Skeletal muscle satellite cell (primary cell): ENCODE measurements at regions not wholly inside any gene's neighbourhood (a gene's known extent, or its start where the extent isn't known, plus 50 kb on each side); places are given as distances from the start of the nearest gene placed in this dataset.
"Not testable (repeated sequence)": the region's sequence is repeated elsewhere in the genome, so short reads cannot be mapped to it uniquely, and the experiment has no call there.

Experiments
- H3K27me3 ChIP-seq: 2 replicates; pipeline ENCODE4 v1.7.0; 2013; ENCODE audit warnings: low read length; ENCODE audit not compliant: control insufficient read depth, insufficient read depth
- H3K36me3 ChIP-seq: 2 replicates; pipeline ENCODE4 v1.7.0; 2013; ENCODE audit warnings: mild to moderate bottlenecking, control low read depth, low read length; ENCODE audit not compliant: insufficient read depth
- H3K4me1 ChIP-seq: 2 replicates; pipeline ENCODE4 v1.7.0; 2013; ENCODE audit warnings: low read length; ENCODE audit not compliant: control insufficient read depth, insufficient read depth
- H3K4me2 ChIP-seq: 2 replicates; pipeline ENCODE4 v1.7.0; 2013; ENCODE audit warnings: mild to moderate bottlenecking, low read length
- H3K4me3 ChIP-seq: 2 replicates; pipeline ENCODE4 v1.7.0; 2013; ENCODE audit warnings: low read length
- H3K9ac ChIP-seq: 2 replicates; pipeline ENCODE4 v1.7.0; 2013; ENCODE audit warnings: mild to moderate bottlenecking, low read depth, low read length, moderate library complexity
- H3K9me3 ChIP-seq: replicated peaks from 2 replicates; pipeline ENCODE4 v1.7.0; 2013; ENCODE audit warnings: mild to moderate bottlenecking, control low read depth, low read length

DNA sequence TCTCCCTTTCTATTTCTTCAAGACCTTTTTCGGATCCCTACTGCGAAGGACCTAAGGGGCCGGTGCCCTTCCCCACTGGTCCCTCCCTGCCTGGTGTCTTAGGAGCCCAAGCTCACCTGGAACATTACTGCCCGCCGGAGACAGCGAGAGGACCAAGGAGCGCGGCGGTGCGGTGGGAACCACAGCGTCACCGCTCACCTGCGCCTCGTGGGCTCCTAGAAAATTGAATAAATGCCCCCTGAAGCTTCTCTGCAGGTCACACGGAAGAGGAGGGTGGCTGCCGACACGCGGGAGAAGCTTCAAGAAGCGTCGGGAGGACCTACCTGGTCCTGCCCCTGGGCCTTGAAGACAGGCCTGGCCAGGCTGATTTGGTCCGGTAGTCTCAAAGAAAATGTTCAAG, 65.2 kb downstream of the PPIAL4A start:
- H3K9me3 ChIP-seq = no peaks in the 10 kb centered on the region

DNA sequence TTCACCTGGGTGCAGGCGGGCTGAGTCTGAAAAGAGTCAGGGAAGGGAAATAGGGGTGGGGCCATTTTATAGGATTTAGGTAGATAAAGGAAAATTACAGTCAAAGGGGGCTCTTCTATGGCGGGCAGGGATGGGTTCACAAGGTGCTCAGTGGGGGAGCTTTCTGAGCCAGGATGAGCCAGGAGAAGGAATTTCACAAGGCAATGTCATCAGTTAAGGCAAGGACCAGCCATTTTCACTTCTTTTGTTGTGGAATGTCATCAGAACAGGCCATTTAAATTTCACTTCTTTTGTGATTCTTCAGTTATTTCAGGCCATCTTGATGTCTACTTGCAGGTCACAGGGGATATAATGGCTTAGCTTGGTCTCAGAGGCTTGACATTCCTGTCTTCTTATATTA, 66.4 kb downstream of the PPIAL4A start:
- H3K4me2 ChIP-seq, H3K36me3 ChIP-seq, H3K9me3 ChIP-seq, H3K9ac ChIP-seq, H3K27me3 ChIP-seq, H3K4me1 ChIP-seq, H3K4me3 ChIP-seq: not testable (repeated sequence)

More for the DNA sequence above, 65.2 kb downstream of the PPIAL4A start:
- Histone ChIP-seq H3K4me1 (no peaks in the 10 kb centered on the region), H3K4me3 (no peak overlapping the region), H3K4me2 (no peak overlapping the region), H3K9ac (no peak overlapping the region), H3K27me3 (no peaks in the 10 kb centered on the region), H3K36me3 (no peaks in the 10 kb centered on the region)

DNA sequence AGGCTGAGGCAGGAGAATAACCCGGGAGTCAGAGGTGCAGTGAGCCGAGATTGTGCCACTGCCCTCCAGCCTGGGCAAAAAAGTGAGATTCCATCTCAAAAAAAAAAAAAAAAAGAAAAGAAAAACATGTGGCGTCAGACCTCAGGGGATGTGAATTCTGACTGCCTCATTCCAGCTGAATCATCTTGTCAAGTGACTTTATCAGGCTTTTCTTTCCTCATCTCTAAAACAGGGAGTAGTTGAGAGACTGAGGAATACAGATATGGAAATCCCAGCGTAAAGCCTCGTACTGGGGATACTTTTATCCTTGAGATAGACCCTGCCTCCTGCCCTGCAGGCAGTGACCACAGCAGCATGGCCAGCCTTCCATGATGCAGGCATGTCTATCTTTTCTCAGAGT, 76.4 kb downstream of the PPIAL4A start:
- not testable (repeated sequence) for H3K9ac ChIP-seq, H3K4me1 ChIP-seq

DNA sequence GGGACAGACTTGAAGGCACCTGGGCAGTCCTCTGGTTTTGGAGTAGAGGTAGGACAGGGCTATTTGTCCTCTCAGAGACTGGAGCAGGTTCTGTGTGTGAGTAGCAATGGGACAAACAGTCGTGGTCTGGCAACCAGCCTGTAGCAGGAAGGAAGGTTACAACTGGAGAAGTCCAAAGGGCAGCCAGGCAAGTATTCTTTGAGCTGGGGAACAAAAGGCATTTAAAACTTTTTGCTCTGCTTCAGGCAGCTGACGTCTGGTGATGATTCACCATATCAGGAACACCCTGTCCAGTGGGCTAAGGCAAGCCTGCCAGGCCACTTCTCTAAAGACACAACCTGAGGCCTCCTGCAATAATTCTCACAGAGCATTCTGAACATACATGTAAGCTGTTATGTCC, 83.3 kb downstream of the PPIAL4A start:
- H3K27me3 ChIP-seq, H3K36me3 ChIP-seq, H3K9ac ChIP-seq, H3K4me1 ChIP-seq, H3K4me2 ChIP-seq, H3K4me3 ChIP-seq, H3K9me3 ChIP-seq: not testable (repeated sequence)

More for the DNA sequence above, 76.4 kb downstream of the PPIAL4A start:
- not testable (repeated sequence) for H3K9me3 ChIP-seq, H3K27me3 ChIP-seq, H3K4me2 ChIP-seq, H3K36me3 ChIP-seq, H3K4me3 ChIP-seq

DNA sequence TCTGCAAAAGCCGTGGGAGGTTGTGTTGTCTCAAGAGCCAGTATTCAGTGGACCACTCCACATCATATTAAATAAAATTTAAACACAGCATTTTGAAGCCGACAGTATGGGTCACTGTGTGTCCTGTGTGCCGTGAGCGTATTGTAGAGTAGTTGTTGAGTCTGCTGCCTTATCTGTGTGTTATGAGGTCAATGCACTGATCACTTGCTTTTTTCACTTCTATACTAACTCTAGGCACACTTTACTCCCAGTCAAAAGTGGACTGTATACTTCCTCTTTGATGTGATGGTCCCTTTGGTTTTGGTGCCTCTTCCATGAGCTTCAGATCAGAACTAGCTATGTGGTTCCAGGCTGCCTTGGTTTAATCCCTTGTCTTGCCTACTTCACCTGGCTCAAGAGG, 84.3 kb downstream of the PPIAL4A start:
- H3K9ac ChIP-seq, H3K4me1 ChIP-seq: not testable (repeated sequence)

DNA sequence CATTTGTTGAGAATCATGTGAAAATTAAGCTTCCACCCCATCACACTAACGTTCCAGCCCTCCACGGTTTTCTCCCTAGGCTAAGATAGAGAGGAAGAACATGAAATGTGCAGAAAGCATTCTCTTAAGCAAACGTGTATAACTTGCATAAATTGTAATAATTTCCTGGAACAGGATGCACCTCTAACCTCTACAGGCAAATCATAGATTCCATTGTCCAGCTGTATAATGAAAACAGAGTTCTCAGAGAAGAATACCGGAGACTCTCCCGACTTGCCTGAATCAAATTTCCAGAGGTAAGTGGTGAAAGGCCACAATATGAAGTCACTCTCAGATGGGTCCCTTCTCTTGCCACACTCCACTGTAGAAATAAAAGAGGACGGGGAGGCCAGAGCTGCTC, 87.7 kb downstream of the PPIAL4A start:
- not testable (repeated sequence) for H3K9ac ChIP-seq, H3K4me2 ChIP-seq, H3K36me3 ChIP-seq, H3K4me1 ChIP-seq, H3K4me3 ChIP-seq, H3K27me3 ChIP-seq, H3K9me3 ChIP-seq

More for the DNA sequence above, 84.3 kb downstream of the PPIAL4A start:
- H3K4me3 ChIP-seq, H3K4me2 ChIP-seq, H3K27me3 ChIP-seq, H3K36me3 ChIP-seq, H3K9me3 ChIP-seq: not testable (repeated sequence)

DNA sequence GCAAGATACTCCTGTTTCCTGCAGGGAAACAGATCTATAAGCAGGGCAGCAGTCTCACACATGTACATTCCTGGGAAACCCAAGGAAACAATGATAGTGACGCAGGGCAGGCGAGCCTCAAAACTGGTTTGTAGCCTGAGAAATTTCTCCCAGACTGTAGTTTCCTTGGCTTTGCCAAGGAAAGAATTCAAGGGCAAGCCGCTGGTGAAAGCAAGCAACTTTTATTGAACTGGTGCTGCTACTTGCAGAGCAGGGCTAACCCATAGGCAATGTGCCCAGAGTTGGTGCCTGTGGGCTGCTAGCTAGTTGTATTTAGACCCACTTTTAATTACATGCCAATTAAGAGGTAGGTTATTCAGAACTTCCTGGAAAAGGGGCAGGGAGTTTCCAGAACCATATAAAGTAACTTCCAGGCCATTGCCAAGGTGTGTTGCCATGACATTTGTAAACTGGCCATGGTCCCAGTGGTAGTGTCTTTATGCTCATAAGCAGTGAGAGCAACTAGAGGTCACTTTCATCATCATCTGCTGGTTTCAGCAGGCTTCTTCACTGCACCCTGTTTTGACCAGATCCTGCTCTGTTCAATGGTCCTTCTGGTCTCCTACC, 92.0 kb downstream of the PPIAL4A start:
- H3K4me1 ChIP-seq, H3K4me2 ChIP-seq, H3K9ac ChIP-seq, H3K36me3 ChIP-seq, H3K27me3 ChIP-seq, H3K4me3 ChIP-seq, H3K9me3 ChIP-seq: not testable (repeated sequence)

DNA sequence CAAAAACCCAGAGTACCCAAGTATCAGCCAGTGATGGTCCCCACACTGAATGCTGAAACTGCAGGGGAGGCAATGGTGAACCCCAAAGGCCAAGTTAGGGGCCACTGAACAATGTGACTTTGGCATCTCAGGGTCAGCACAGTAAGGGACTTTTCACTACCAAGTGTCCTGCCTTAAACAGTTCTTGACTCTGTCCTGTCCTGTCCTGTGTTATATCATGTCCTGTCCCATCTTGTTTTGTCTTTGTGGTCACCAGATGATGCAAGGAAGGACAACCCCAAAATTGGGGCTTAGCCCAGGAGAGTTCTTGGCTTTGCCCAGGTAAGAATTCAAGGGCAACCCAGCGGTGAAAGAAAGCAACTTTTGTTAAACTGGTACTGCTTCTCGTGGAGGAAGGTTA, 105.0 kb downstream of the PPIAL4A start:
- H3K36me3 ChIP-seq, H3K4me2 ChIP-seq, H3K4me3 ChIP-seq, H3K27me3 ChIP-seq, H3K4me1 ChIP-seq, H3K9me3 ChIP-seq, H3K9ac ChIP-seq: not testable (repeated sequence)

DNA sequence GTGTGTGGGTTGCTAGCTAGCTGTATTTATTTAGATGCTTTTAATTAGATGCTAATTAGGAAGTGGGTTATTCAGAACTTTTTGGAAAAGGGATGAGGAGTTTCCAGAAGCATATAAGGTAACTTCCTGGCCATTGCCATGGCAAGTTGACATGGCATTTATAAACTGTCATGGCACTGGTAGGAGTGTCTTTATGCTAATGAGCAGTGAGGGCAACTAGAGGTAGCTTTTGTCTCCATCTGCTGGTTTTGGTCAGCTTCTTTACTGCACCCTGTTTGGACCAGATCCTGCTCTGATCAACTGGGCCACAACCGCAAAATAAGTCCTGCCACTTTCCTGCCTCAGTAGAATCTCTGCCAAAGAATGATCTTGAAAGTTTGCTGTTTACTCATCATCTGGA, 105.5 kb downstream of the PPIAL4A start:
- H3K4me1 ChIP-seq, H3K9me3 ChIP-seq, H3K4me2 ChIP-seq, H3K36me3 ChIP-seq, H3K9ac ChIP-seq, H3K4me3 ChIP-seq, H3K27me3 ChIP-seq: not testable (repeated sequence)

DNA sequence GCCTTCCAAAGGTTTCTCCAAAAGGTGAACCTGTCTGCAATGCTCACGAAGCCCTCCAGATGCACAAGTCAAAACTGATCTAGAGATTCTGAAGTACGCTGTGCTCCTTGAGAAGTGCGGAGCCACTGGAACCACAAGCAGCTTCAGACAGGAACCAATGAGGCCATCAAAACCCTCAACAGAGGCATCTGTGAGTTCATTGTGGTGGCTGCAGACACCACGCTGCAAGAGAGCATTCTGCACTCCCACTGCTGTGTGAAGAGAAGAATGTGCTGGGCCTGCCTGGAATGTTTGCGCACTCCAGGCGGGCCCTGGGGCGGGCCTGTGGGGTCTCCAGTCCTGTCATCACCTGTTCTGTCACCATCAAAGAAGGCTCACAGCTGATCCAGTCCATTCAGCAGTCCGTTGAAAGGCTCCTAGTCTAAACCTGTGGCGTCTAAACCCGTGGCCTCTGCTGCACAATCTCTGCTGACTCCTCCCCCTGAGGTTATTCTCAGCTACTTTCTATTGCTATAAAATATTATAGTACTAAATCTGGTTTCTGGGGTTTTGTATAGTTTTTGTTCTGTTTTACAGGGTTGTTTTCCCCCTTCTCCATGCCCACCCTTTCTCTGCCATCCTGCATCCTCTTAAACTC, 111.6 kb downstream of the PPIAL4A start:
- H3K9ac ChIP-seq, H3K4me1 ChIP-seq, H3K27me3 ChIP-seq, H3K9me3 ChIP-seq, H3K4me2 ChIP-seq, H3K36me3 ChIP-seq, H3K4me3 ChIP-seq: not testable (repeated sequence)

DNA sequence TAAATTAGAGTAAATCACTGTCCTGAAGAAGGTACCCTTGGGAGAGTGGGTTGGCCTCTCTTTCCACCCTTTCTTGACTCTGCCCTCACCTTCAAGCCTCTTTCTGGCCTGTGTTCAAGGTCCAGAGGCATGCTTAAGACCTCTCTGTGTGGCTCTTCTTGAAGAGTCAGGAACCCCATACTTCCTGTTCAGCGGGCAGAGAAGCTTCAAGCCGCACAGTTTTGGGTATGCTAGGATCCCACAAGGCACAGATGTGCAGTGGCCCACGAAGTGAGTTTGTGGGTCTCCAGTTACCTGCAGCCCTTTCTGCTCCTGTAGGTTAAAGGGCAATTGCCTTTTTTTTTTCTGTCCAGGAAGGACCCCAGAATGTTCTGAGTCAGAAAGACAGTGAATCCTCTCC, 113.7 kb downstream of the PPIAL4A start:
- not testable (repeated sequence) for H3K9me3 ChIP-seq, H3K9ac ChIP-seq, H3K36me3 ChIP-seq, H3K4me1 ChIP-seq, H3K27me3 ChIP-seq, H3K4me2 ChIP-seq, H3K4me3 ChIP-seq

DNA sequence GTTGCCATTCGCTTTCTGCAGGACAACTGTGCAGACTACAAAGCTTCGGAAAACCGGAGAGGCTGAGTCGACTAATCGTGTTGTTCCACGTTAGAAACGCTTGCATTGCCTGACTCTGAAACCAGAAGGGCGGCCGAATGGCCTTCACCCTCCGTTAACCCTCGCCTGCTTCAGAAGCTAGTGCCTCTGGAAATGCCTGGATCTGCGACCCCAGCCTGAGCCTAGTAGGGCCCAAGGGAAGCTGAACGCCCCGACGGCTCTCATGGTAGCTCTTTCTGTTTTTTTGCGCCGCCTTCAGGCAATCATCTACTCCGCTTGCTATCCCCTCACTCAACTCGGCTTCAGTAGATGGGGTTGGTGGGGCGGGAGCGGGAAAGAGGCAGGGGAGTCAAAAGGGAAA, 117.3 kb downstream of the PPIAL4A start:
- H3K4me1 ChIP-seq, H3K9ac ChIP-seq, H3K4me2 ChIP-seq, H3K4me3 ChIP-seq, H3K36me3 ChIP-seq, H3K9me3 ChIP-seq, H3K27me3 ChIP-seq: not testable (repeated sequence)
